T-cell (primary cell): ENCODE measurements at regions not wholly inside any gene's neighbourhood (a gene's known extent, or its start where the extent isn't known, plus 50 kb on each side); places are given as distances from the start of the nearest gene placed in this dataset.

ENCODE experiments used
- ATAC-seq, 4 experiments: fragments of 200-7000 bp in 3 of 4; fragments of 150-1000 bp in 1 of 4; cut with Tn5 transposase; replicated peaks in 1 of 4; 1 replicate in 3 of 4; 2 replicates in 1 of 4; pipeline ENCODE4 v1.10.0; 2021; ENCODE audit warnings: moderate library complexity in 3 of 4, mild to moderate bottlenecking in 2 of 4, moderate number of reproducible peaks in 1 of 4
- CTCF ChIA-PET, 2 donors: fragments of 300-600 bp; sonication (Branson Sonifier 250); formaldehyde crosslinking; loops; one replicate each; lab custom pipeline; 2022; ENCODE audit warnings: antibody characterized with exemption in 2 of 2; lab: Charles Lee
- POLR2A ChIA-PET, 2 donors: fragments of 300-600 bp; sonication (Branson Sonifier 250); formaldehyde crosslinking; loops; one replicate each; lab custom pipeline; 2022; ENCODE audit warnings: antibody characterized with exemption in 2 of 2; lab: Charles Lee
- DNase-seq, 35 experiments: peaks; one replicate each; pipeline versions ENCODE4 v3.0.0 to v3.0.0-alpha.2; 2013 to 2023
- H3K27ac ChIP-seq: one replicate; pipeline ENCODE4 v1.5.1; 2013; ENCODE audit warnings: low read length
- H3K27me3 ChIP-seq, 2 experiments: replicated peaks in 1 of 2; 1 replicate in 1 of 2; 2 replicates in 1 of 2; pipeline versions ENCODE4 v1.6.1 to v1.7.0; 2013; ENCODE audit warnings: low read length in 1 of 2, mixed read lengths in 1 of 2; ENCODE audit not compliant: control insufficient read depth in 2 of 2, insufficient read depth in 2 of 2; ENCODE audit errors: extremely low read depth in 1 of 2
- H3K36me3 ChIP-seq, 2 donors: 1 replicate in 1 of 2; 2 replicates in 1 of 2; pipeline versions ENCODE4 v1.6.1 to v1.7.0; 2013; ENCODE audit warnings: low read length in 1 of 2; ENCODE audit not compliant: control insufficient read depth in 2 of 2, insufficient read depth in 1 of 2; ENCODE audit errors: extremely low read depth in 1 of 2
- H3K4me1 ChIP-seq, 2 experiments: 1 replicate in 1 of 2; 2 replicates in 1 of 2; pipeline versions ENCODE4 v1.6.1 to v1.7.0; 2013; ENCODE audit warnings: low read length in 2 of 2, mixed read lengths in 1 of 2; ENCODE audit not compliant: insufficient read depth in 2 of 2, control insufficient read depth in 1 of 2; ENCODE audit errors: extremely low read depth in 1 of 2
- H3K4me3 ChIP-seq, 2 donors: 1 replicate in 1 of 2; 2 replicates in 1 of 2; pipeline versions ENCODE4 v1.5.1 to v1.7.0; 2013; ENCODE audit warnings: mild to moderate bottlenecking in 2 of 2, low read length in 1 of 2, moderate library complexity in 1 of 2; ENCODE audit not compliant: control insufficient read depth in 1 of 2; ENCODE audit errors: extremely low read depth in 1 of 2
- H3K9me3 ChIP-seq: 2 replicates; pipeline ENCODE4 v1.7.0; 2013
- H3K27ac Mint-ChIP-seq, 2 donors: one replicate each; pipeline ENCODE4 v1.8.0; 2020 to 2021; ENCODE audit warnings: mild to moderate bottlenecking in 2 of 2, mixed read lengths in 2 of 2
- H3K27me3 Mint-ChIP-seq, 2 donors: one replicate each; pipeline ENCODE4 v1.8.0; 2021 to 2022; ENCODE audit warnings: mixed read lengths in 2 of 2
- H3K36me3 Mint-ChIP-seq: one replicate; pipeline ENCODE4 v1.8.0; 2021; ENCODE audit warnings: mixed read lengths
- H3K4me1 Mint-ChIP-seq, 3 donors: one replicate each; pipeline ENCODE4 v1.8.0; 2020 to 2022; ENCODE audit warnings: mixed read lengths in 3 of 3, mild to moderate bottlenecking in 1 of 3
- H3K4me3 Mint-ChIP-seq, 3 donors: one replicate each; pipeline ENCODE4 v1.8.0; 2020 to 2022; ENCODE audit warnings: mild to moderate bottlenecking in 3 of 3, mixed read lengths in 3 of 3, moderate library complexity in 3 of 3
- H3K9me3 Mint-ChIP-seq, 3 donors: one replicate each; pipeline ENCODE4 v1.8.0; 2020 to 2022; ENCODE audit warnings: mixed read lengths in 3 of 3
- WGBS: methylation state at CpG from one replicate; pipeline ENCODE4 v1.1.5; 2013; ENCODE audit warnings: missing lambda C conversion rate; ENCODE audit not compliant: insufficient coverage; 5-methylcytosine and 5-hydroxymethylcytosine counted together

DNA sequence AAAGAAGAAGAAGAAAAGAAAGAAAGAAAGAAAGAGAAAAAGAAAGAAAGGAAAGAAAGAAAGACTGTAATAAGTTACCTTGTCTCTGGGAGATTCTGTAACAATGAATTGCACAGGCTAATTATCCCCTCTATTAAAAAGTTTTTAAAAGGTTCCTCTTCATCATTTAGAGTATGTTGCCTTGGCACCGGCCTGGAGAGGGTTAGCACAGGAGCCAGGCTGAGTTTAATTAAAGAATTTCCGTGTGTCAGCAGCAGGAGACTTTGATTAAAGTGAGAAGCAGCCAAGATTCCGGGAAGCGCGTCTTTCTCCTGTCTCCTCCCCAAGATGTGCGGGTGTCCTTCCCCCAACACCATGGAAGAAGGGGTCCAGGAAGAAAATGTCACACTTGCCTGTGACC is 92.8 kb upstream of the ETV6 start:
- 100% methylated on average over 2 of the region's 6 CpGs for WGBS
- H3K4me3 Mint-ChIP-seq, result peak overlapping the region in 2 of 3 donors; percentile 71 to 75
- POLR2A ChIA-PET, result interaction anchor here (0.6 to 0.7 kb wide), 3 partner anchors 435 to 1615 kb away, joined by 3 to 4 read pairs (median 3); no protein-coding TSS in a partner anchor

GRCh38 chr12:11559626-11560340 is 89.7 kb upstream of the ETV6 start:
- 100% methylated on average over 1 of the region's 3 CpGs for WGBS
- H3K36me3 Mint-ChIP-seq, result no peaks in the 10 kb centered on the region
- no peak overlapping the region for H3K27ac ChIP-seq
- ATAC-seq, result no peak
- H3K4me3 ChIP-seq, result no peak overlapping the region
- no peak overlapping the region for H3K27ac Mint-ChIP-seq
- H3K27me3 Mint-ChIP-seq, result no peaks in the 10 kb centered on the region
- POLR2A ChIA-PET, result interaction anchor here in 1 of 2 donors (0.7 kb wide), 1 partner anchor 390 kb away, joined by 3 read pairs; no protein-coding TSS in a partner anchor
- CTCF ChIA-PET, result no interaction called here
- no peaks in the 10 kb centered on the region for H3K36me3 ChIP-seq
- no peaks in the 10 kb centered on the region for H3K9me3 ChIP-seq
- no peak for DNase-seq
- H3K4me1 Mint-ChIP-seq, result peaks cover 14 to 16% (median 16%) of the 10 kb centered on the region in 3 donors
- peaks cover 0 to 5% of the 10 kb centered on the region in 2 experiments for H3K27me3 ChIP-seq
- no peaks in the 10 kb centered on the region for H3K9me3 Mint-ChIP-seq
- H3K4me1 ChIP-seq, result peaks cover 0 to 10% of the 10 kb centered on the region in 2 experiments
- no peak overlapping the region for H3K4me3 Mint-ChIP-seq

More for the DNA sequence above, 92.8 kb upstream of the ETV6 start:
- H3K9me3 Mint-ChIP-seq, result no peaks in the 10 kb centered on the region
- DNase-seq, result no peak
- no peaks in the 10 kb centered on the region for H3K36me3 ChIP-seq
- H3K36me3 Mint-ChIP-seq, result no peaks in the 10 kb centered on the region
- peak overlapping the region; percentile 76 to 81 for H3K27ac Mint-ChIP-seq
- no peak for ATAC-seq
- H3K27me3 Mint-ChIP-seq, result peaks cover 0 to 1% of the 10 kb centered on the region in 2 donors
- no peak overlapping the region for H3K27ac ChIP-seq
- H3K4me1 Mint-ChIP-seq, result peaks cover 23 to 26% (median 24%) of the 10 kb centered on the region in 3 donors
- peaks cover 4 to 15% of the 10 kb centered on the region in 2 experiments for H3K4me1 ChIP-seq
- no peak overlapping the region for H3K4me3 ChIP-seq
- H3K27me3 ChIP-seq, result peaks cover 0 to 3% of the 10 kb centered on the region in 2 experiments
- no peaks in the 10 kb centered on the region for H3K9me3 ChIP-seq
- CTCF ChIA-PET, result interaction anchor here (0.6 to 2.1 kb wide), 8 partner anchors 10 to 1162 kb away, joined by 3 to 19 read pairs (median 4); no protein-coding TSS in a partner anchor

- Histone ChIP-seq H3K4me3 (no peak overlapping the region), H3K36me3 (no peaks in the 10 kb centered on the region), H3K9me3 (no peaks in the 10 kb centered on the region), H3K27ac (no peak overlapping the region), H3K4me1 (no peaks in the 10 kb centered on the region), H3K27me3 (peaks cover 0 to 5% of the 10 kb centered on the region in 2 experiments)
- ChIA-PET POLR2A (no interaction called here), CTCF (no interaction called here)
- Mint-ChIP-seq H3K27me3 (no peaks in the 10 kb centered on the region), H3K9me3 (no peaks in the 10 kb centered on the region), H3K4me3 (no peak overlapping the region), H3K4me1 (peaks cover under 1 to 3% (median 3%) of the 10 kb centered on the region in 3 donors), H3K36me3 (no peaks in the 10 kb centered on the region), H3K27ac (no peak overlapping the region)
- DNase-seq (no peak), ATAC-seq (no peak)
These were observed 88.1 kb upstream of the ETV6 start for GRCh38 chr12:11561411-11561810.

DNA sequence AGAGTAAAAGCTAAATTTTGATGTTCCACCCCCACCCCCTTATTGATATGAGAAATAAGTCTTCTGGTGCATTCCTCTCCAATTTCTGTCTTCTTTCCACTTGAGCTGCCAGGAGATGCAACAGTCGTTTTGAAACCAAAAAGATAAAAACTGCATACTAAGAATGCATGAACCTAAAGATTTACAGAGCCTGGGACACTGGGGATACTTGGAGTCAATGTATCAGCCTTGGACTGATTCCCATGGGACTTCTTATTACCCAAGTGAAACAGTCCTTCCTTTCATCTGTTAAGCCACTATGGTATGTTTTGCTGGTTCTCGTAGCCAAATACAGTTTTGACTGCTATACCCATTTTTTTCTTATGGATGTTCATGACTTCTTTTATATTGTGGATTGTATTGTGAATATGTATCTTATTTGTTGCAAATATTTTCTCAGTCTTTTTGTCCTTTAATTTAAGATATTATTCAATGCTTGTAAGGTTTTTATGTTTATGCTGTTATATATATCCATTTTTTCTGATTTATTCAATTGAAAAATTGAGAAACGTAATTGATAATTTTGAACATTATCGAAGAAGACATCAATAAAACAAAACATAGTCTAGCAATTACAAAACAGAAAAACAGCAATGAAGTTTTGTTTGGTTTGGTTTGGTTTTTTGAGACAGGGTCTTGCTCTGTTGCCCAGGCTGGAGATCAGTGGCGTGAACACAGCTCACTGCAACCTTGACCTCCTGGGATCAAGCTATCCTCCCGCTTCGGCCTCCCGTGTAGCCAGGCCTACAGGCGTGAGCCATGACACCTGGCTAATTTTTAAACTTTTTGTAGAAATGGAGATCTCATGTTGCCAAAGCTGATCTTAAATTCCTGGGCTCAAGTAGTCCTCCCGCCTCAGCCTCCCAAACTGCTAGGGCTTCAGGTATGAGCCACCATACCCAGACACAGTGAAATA is 85.4 kb upstream of the ETV6 start:
- no peak overlapping the region for H3K4me3 Mint-ChIP-seq
- Histone ChIP-seq H3K9me3 (no peaks in the 10 kb centered on the region), H3K36me3 (no peaks in the 10 kb centered on the region), H3K4me1 (no peaks in the 10 kb centered on the region), H3K27me3 (peaks cover 0 to 5% of the 10 kb centered on the region in 2 experiments), H3K27ac (no peak overlapping the region), H3K4me3 (no peak overlapping the region)
- WGBS, result 92% methylated on average over 6 of the region's 10 CpGs
- POLR2A ChIA-PET, result interaction anchor here in 1 of 2 donors (0.6 kb wide), 1 partner anchor 629 kb away, joined by 3 read pairs; no protein-coding TSS in a partner anchor
- no peaks in the 10 kb centered on the region for H3K36me3 Mint-ChIP-seq
- H3K27me3 Mint-ChIP-seq, result no peaks in the 10 kb centered on the region
- ATAC-seq (no peak), DNase-seq (no peak)
- H3K4me1 Mint-ChIP-seq, result no peaks in the 10 kb centered on the region
- CTCF ChIA-PET, result interaction anchor here in 1 of 2 donors (0.6 kb wide), 1 partner anchor 956 kb away, joined by 10 read pairs; no protein-coding TSS in a partner anchor
- no peaks in the 10 kb centered on the region for H3K9me3 Mint-ChIP-seq
- no peak overlapping the region for H3K27ac Mint-ChIP-seq

- Mint-ChIP-seq H3K4me3 (no peak overlapping the region), H3K36me3 (no peaks in the 10 kb centered on the region), H3K9me3 (no peaks in the 10 kb centered on the region), H3K27me3 (no peaks in the 10 kb centered on the region), H3K27ac (no peak overlapping the region), H3K4me1 (no peaks in the 10 kb centered on the region)
- H3K9me3 ChIP-seq, result no peaks in the 10 kb centered on the region
- H3K27me3 ChIP-seq, result peaks cover 0 to 5% of the 10 kb centered on the region in 2 experiments
- ChIA-PET CTCF (interaction anchor here in 1 of 2 donors (0.6 kb wide), 1 partner anchor 318 kb away, joined by 3 read pairs; no protein-coding TSS in a partner anchor), POLR2A (interaction anchor here in 1 of 2 donors (0.6 kb wide), 1 partner anchor 628 kb away, joined by 3 read pairs; no protein-coding TSS in a partner anchor)
- no peak overlapping the region for H3K27ac ChIP-seq
- WGBS, result 75% methylated on average over 1 of the region's 7 CpGs
- H3K4me3 ChIP-seq, result no peak overlapping the region
- ATAC-seq, result no peak
- no peak for DNase-seq
- H3K4me1 ChIP-seq, result no peaks in the 10 kb centered on the region
- H3K36me3 ChIP-seq, result no peaks in the 10 kb centered on the region
These were observed 84.4 kb upstream of the ETV6 start for GRCh38 chr12:11564984-11565651.

DNA sequence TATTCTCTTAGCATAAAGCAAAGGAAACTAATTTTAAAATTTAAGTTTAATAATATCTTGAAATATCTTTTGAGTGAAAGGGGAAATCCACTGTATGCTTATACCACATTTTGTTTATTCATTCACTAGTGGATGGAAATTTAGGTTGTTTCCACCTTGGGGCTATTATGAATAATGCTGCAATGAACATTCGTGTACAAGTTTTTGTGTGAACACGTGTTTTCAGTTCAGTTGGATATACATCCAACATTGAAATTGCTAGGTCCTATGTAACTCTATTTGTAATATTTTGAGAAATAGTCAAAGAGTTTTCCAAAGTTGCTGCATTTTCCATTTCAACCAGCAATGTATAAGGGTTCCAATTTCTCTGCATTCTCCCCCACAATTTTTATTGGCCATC is 83.7 kb upstream of the ETV6 start:
- no peak overlapping the region for H3K27ac ChIP-seq
- ChIA-PET CTCF (no interaction called here), POLR2A (no interaction called here)
- DNase-seq (no peak), ATAC-seq (no peak)
- Mint-ChIP-seq H3K36me3 (no peaks in the 10 kb centered on the region), H3K9me3 (no peaks in the 10 kb centered on the region), H3K4me1 (no peaks in the 10 kb centered on the region), H3K4me3 (no peak overlapping the region), H3K27me3 (no peaks in the 10 kb centered on the region), H3K27ac (no peak overlapping the region)
- peaks cover 0 to 5% of the 10 kb centered on the region in 2 experiments for H3K27me3 ChIP-seq
- no peaks in the 10 kb centered on the region for H3K36me3 ChIP-seq
- H3K9me3 ChIP-seq, result no peaks in the 10 kb centered on the region
- no CpG with 5 or more reads among the region's 2 CpGs for WGBS
- no peaks in the 10 kb centered on the region for H3K4me1 ChIP-seq
- no peak overlapping the region for H3K4me3 ChIP-seq
